ENCODE measurements at regions not wholly inside any gene's neighbourhood (a gene's known extent, or its start where the extent isn't known, plus 50 kb on each side); places are given as distances from the start of the nearest gene placed in this dataset.

- DNase-seq, result no peak
These were observed 94.0 kb upstream of the ITGA6 start for GRCh38 chr2:172333235-172333977.

GRCh38 chr2:172333978-172334330 is 93.4 kb upstream of the ITGA6 start:
- DNase-seq, result no peak

GRCh38 chr2:172334988-172335387 is 92.4 kb upstream of the ITGA6 start:
- no peak for DNase-seq

- DNase-seq, result no peak
These were observed 91.7 kb upstream of the ITGA6 start for GRCh38 chr2:172335736-172336135.

GRCh38 chr2:172336681-172337080 is 90.7 kb upstream of the ITGA6 start:
- no peak for DNase-seq

- DNase-seq, result peak; percentile 19
These were observed 87.9 kb upstream of the ITGA6 start for GRCh38 chr2:172339371-172340010.

- DNase-seq, result no peak
These were observed 87.0 kb upstream of the ITGA6 start for GRCh38 chr2:172340394-172340793.

GRCh38 chr2:172342078-172342477 is 85.3 kb upstream of the ITGA6 start:
- DNase-seq, result no peak

- no peak for DNase-seq
These were observed 84.8 kb upstream of the ITGA6 start for GRCh38 chr2:172342611-172343010.

GRCh38 chr2:172344159-172344558 is 83.2 kb upstream of the ITGA6 start:
- DNase-seq, result no peak

- no peak for DNase-seq
These were observed 81.3 kb upstream of the ITGA6 start for GRCh38 chr2:172345956-172346555.

- DNase-seq, result no peak
These were observed 78.7 kb upstream of the ITGA6 start for GRCh38 chr2:172348555-172349288.

GRCh38 chr2:172350839-172351479 is 76.4 kb upstream of the ITGA6 start:
- DNase-seq, result no peak

- DNase-seq, result no peak
These were observed 75.8 kb upstream of the ITGA6 start for GRCh38 chr2:172351586-172351985.

- DNase-seq, result no peak
These were observed 73.0 kb upstream of the ITGA6 start for GRCh38 chr2:172354347-172354746.

GRCh38 chr2:172357442-172357841 is 69.9 kb upstream of the ITGA6 start:
- no peak for DNase-seq

GRCh38 chr2:172358691-172359556 is 68.5 kb upstream of the ITGA6 start:
- DNase-seq, result no peak

- no peak for DNase-seq
These were observed 66.0 kb upstream of the ITGA6 start for GRCh38 chr2:172361360-172361759.

GRCh38 chr2:172361840-172362239 is 65.5 kb upstream of the ITGA6 start:
- no peak for DNase-seq

GRCh38 chr2:172364261-172364660 is 63.1 kb upstream of the ITGA6 start:
- DNase-seq, result no peak

GRCh38 chr2:172366596-172367150 is 60.7 kb upstream of the ITGA6 start:
- DNase-seq, result no peak
